A673 (cell line): ENCODE measurements at regions not wholly inside any gene's neighbourhood (a gene's known extent, or its start where the extent isn't known, plus 50 kb on each side); places are given as distances from the start of the nearest gene placed in this dataset.
A peak's percentile ranks its signal among the peaks of the same experiment; 100 is the strongest.

ENCODE experiments used
- BruUV-seq: library from RNA; stranded (reverse); fragments of 400-500 nt; replicated peaks from 2 replicates; lab custom pipeline; 2021; lab: Mats Ljungman, UMichigan
- CTCF ChIA-PET: fragments of 300-600 bp; sonication (Branson Sonifier 250); formaldehyde crosslinking; loops from one replicate; lab custom pipeline; 2022; ENCODE audit warnings: antibody characterized with exemption; lab: Charles Lee
- POLR2A ChIA-PET: fragments of 300-600 bp; sonication (Branson Sonifier 250); formaldehyde crosslinking; loops from one replicate; lab custom pipeline; 2022; ENCODE audit warnings: antibody characterized with exemption; ENCODE audit not compliant: low non-redundant PET; lab: Charles Lee
- DNase-seq: peaks from one replicate; pipeline ENCODE4 v3.0.0-alpha.2; 2015; ENCODE audit warnings: low spot score
- H3K27ac ChIP-seq: fragments of 200-600 bp; sonication (generic); 2 replicates; pipeline ENCODE4 v1.5.1; 2016; ENCODE audit warnings: mixed run types, low read depth, mild to moderate bottlenecking, mixed read lengths, antibody characterized with exemption, low read length; ENCODE audit not compliant: poor library complexity, severe bottlenecking
- H3K27me3 ChIP-seq: fragments of 200-600 bp; sonication (generic); replicated peaks from 2 replicates; pipeline ENCODE4 v1.6.1; 2017; ENCODE audit warnings: mixed run types, low read depth, mild to moderate bottlenecking, mixed read lengths, antibody characterized with exemption, low read length; ENCODE audit not compliant: insufficient read depth, poor library complexity
- H3K36me3 ChIP-seq: fragments of 200-600 bp; sonication (generic); 2 replicates; pipeline ENCODE4 v1.6.1; 2016; ENCODE audit warnings: mixed run types, mild to moderate bottlenecking, mixed read lengths, antibody characterized with exemption, low read length; ENCODE audit not compliant: insufficient read depth, poor library complexity, severe bottlenecking
- H3K4me1 ChIP-seq: fragments of 200-600 bp; sonication (generic); 2 replicates; pipeline ENCODE4 v1.6.1; 2017; ENCODE audit warnings: mixed run types, mild to moderate bottlenecking, mixed read lengths, antibody characterized with exemption, low read length; ENCODE audit not compliant: insufficient read depth, poor library complexity, severe bottlenecking
- H3K4me3 ChIP-seq: fragments of 200-600 bp; sonication (generic); 2 replicates; pipeline ENCODE4 v1.5.1; 2016; ENCODE audit warnings: low read depth, mixed run types, mild to moderate bottlenecking, mixed read lengths, low read length; ENCODE audit not compliant: poor library complexity, severe bottlenecking
- H3K9me3 ChIP-seq: fragments of 200-600 bp; sonication (generic); 2 replicates; pipeline ENCODE4 v1.6.1; 2016; ENCODE audit warnings: mixed run types, low read depth, mild to moderate bottlenecking, mixed read lengths, antibody characterized with exemption, low read length; ENCODE audit not compliant: poor library complexity, severe bottlenecking
- CTCF ChIP-seq: fragments of 300-800, 200-600 bp; sonication (generic); conservative IDR thresholded peaks from 2 replicates; pipeline ENCODE4 v1.5.1; 2017; ENCODE audit warnings: low read depth, mild to moderate bottlenecking, antibody characterized with exemption, low read length, moderate library complexity, mixed read lengths
- EZH2 ChIP-seq: fragments of 200-600 bp; sonication (generic); IDR thresholded peaks from 2 replicates; pipeline ENCODE4 v1.6.1; 2017; ENCODE audit warnings: borderline replicate concordance, low read depth, mild to moderate bottlenecking, mixed read lengths, antibody characterized with exemption, low read length; ENCODE audit not compliant: poor library complexity, severe bottlenecking
- intact Hi-C: fragments of 100-400 bp; cut with micrococcal nuclease; formaldehyde crosslinking; loops from one replicate; pipeline ENCODE4 v1.10.0; 2022; ENCODE audit not compliant: unreplicated experiment

GRCh38 chr5:29897916-29898315, 1295.6 kb upstream of the CDH6 start:
- CTCF ChIA-PET, result no interaction called here
- no peaks in the 10 kb centered on the region for H3K9me3 ChIP-seq
- H3K4me1 ChIP-seq, result no peaks in the 10 kb centered on the region
- no peaks in the 10 kb centered on the region for H3K36me3 ChIP-seq
- TF ChIP-seq EZH2, result no peak
- no peak for TF ChIP-seq CTCF
- BruUV-seq, result no TSS peak
- no peaks in the 10 kb centered on the region for H3K27me3 ChIP-seq
- no peak overlapping the region for H3K27ac ChIP-seq
- intact Hi-C loops, result no loop called here
- POLR2A ChIA-PET, result no interaction called here
- no peak for DNase-seq
- H3K4me3 ChIP-seq, result no peak overlapping the region

GRCh38 chr5:29896646-29897045, 1296.8 kb upstream of the CDH6 start:
- intact Hi-C loops, result no loop called here
- no peaks in the 10 kb centered on the region for H3K4me1 ChIP-seq
- no TSS peak for BruUV-seq
- H3K27me3 ChIP-seq, result no peaks in the 10 kb centered on the region
- TF ChIP-seq EZH2 (no peak), CTCF (no peak)
- H3K4me3 ChIP-seq, result no peak overlapping the region
- peak; percentile 6 for DNase-seq
- H3K27ac ChIP-seq, result no peak overlapping the region
- ChIA-PET CTCF (no interaction called here), POLR2A (no interaction called here)
- no peaks in the 10 kb centered on the region for H3K36me3 ChIP-seq
- H3K9me3 ChIP-seq, result no peaks in the 10 kb centered on the region

- H3K4me3 ChIP-seq, result no peak overlapping the region
Measured at GRCh38 chr5:29894668-29895067, 1298.8 kb upstream of the CDH6 start.

More at GRCh38 chr5:29894668-29895067, 1298.8 kb upstream of the CDH6 start:
- BruUV-seq, result no TSS peak
- intact Hi-C loops, result no loop called here
- H3K27me3 ChIP-seq, result no peaks in the 10 kb centered on the region
- CTCF ChIA-PET, result no interaction called here
- no peaks in the 10 kb centered on the region for H3K36me3 ChIP-seq
- no peak for DNase-seq
- no peaks in the 10 kb centered on the region for H3K4me1 ChIP-seq
- TF ChIP-seq CTCF (no peak), EZH2 (no peak)
- POLR2A ChIA-PET, result no interaction called here
- no peak overlapping the region for H3K27ac ChIP-seq
- no peaks in the 10 kb centered on the region for H3K9me3 ChIP-seq
